ENCODE measurements at regions not wholly inside any gene's neighbourhood (a gene's known extent, or its start where the extent isn't known, plus 50 kb on each side); places are given as distances from the start of the nearest gene placed in this dataset.

GRCh38 chr1:234976861-234977680 is 151.6 kb downstream of the TOMM20 start:
- no peak for DNase-seq (ENCODE audit: low read depth)
- TF ChIP-seq CTCF (IDR thresholded peaks at IDR 0.05; ENCODE audit: control insufficient read depth, insufficient read depth, low read depth, low read length, missing control alignments), result no peak
- no peak overlapping the region for H3K4me3 ChIP-seq (ENCODE audit: control insufficient read depth, low read depth, low read length)

GRCh38 chr1:234975941-234976860 is 152.4 kb downstream of the TOMM20 start:
- no peak for TF ChIP-seq CTCF (IDR thresholded peaks at IDR 0.05; ENCODE audit: control insufficient read depth, insufficient read depth, low read depth, low read length, missing control alignments)
- H3K4me3 ChIP-seq (ENCODE audit: control insufficient read depth, low read depth, low read length), result no peak overlapping the region
- DNase-seq (ENCODE audit: low read depth), result no peak

- no peak for TF ChIP-seq CTCF (IDR thresholded peaks at IDR 0.05; ENCODE audit: control insufficient read depth, insufficient read depth, low read depth, low read length, missing control alignments)
- DNase-seq (ENCODE audit: low read depth), result peak; percentile 99
Observed at GRCh38 chr1:234975122-234975940, 153.3 kb downstream of the TOMM20 start.

GRCh38 chr1:234973426-234974250 is 155.0 kb downstream of the TOMM20 start:
- H3K4me3 ChIP-seq (ENCODE audit: control insufficient read depth, low read depth, low read length), result no peak overlapping the region
- no peak for DNase-seq (ENCODE audit: low read depth)
- no peak for TF ChIP-seq CTCF (IDR thresholded peaks at IDR 0.05; ENCODE audit: control insufficient read depth, insufficient read depth, low read depth, low read length, missing control alignments)

More at GRCh38 chr1:234975122-234975940, 153.3 kb downstream of the TOMM20 start:
- no peak overlapping the region for H3K4me3 ChIP-seq (ENCODE audit: control insufficient read depth, low read depth, low read length)

GRCh38 chr1:234972411-234973191 is 156.0 kb downstream of the TOMM20 start:
- no peak for TF ChIP-seq CTCF (IDR thresholded peaks at IDR 0.05; ENCODE audit: control insufficient read depth, insufficient read depth, low read depth, low read length, missing control alignments)
- DNase-seq (ENCODE audit: low read depth), result no peak
- H3K4me3 ChIP-seq (ENCODE audit: control insufficient read depth, low read depth, low read length), result no peak overlapping the region
